Middle frontal gyrus (tissue), 1 donor: ENCODE measurements at regions not wholly inside any gene's neighbourhood (a gene's known extent, or its start where the extent isn't known, plus 50 kb on each side); places are given as distances from the start of the nearest gene placed in this dataset.

Experiments
- DNase-seq: peaks from one replicate; pipeline ENCODE4 v3.0.0-alpha.2; 2015; ENCODE audit warnings: low spot score; ENCODE audit errors: extremely low spot score

DNA sequence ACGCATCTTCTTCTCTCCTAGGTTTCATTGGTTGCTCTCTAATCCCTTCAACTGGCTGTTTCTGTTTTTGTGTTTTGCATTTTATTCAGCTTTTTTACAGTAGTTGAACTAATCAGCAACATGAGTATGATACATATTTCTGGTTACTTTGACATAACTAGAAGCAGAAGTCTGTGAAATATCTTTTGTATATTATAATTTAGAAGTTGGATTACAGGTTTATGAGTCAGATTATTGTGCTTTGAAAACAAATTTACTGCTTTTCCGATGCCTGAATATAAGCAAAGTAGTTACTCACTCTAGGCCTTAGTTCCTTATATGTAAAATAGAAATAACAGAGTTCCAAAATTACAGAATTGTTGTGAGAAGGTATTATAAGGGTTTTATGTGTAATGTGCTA is 96.2 kb upstream of the MEOX2 start:
- DNase-seq, result no peak

GRCh38 chr7:15781944-15782343 is 95.5 kb upstream of the MEOX2 start:
- no peak for DNase-seq

GRCh38 chr7:15780271-15780670 is 93.8 kb upstream of the MEOX2 start:
- no peak for DNase-seq

DNA sequence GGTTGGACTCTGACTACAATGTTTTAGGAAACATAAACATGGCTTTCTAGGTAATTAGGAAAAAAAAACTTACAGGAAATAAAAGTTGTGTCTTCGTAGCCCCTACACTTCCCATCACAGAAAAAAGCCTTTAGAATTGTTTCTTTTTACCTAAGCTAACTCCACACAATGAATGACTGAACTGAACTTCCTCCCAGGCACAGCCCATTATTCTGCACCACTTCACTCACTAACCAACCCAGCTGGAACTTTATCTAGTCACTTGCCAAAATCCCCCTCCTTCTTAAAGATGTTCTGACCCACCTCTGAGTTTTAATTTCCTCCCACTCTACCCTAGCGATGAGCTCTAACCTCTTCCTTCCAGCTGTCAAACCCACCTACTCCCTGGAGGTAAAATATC is 91.7 kb upstream of the MEOX2 start:
- DNase-seq, result no peak

GRCh38 chr7:15765753-15766152 is 79.3 kb upstream of the MEOX2 start:
- no peak for DNase-seq

DNA sequence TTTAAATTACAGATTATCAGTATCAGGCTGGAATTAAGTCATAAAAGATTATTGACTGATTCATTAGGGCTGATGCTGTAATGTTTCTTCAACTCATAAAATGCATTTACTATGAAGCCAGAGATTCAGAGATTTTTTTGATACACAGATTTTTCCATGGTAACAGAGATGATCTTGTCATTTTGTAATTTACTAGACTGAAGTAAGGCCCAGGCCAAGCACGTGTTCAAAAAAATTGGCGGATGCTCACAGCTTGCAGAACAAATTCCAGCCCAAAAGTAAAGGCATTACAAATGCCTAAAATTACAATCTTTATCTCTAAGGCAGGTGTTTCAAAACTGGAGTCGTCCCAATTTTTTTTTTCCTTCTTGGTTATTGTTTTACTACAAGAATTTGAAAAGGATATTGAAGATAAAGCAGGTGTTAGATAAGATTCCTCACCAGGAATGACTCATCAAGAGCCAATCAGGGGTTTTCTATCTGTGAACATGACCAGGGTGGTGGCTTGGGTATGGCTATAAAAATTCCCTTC is 78.4 kb upstream of the MEOX2 start:
- DNase-seq, result no peak

- no peak for DNase-seq
These were observed 77.5 kb upstream of the MEOX2 start for GRCh38 chr7:15764010-15764409.

- DNase-seq, result no peak
These were observed 70.8 kb upstream of the MEOX2 start for GRCh38 chr7:15757041-15758000.

GRCh38 chr7:15755061-15755460 is 68.6 kb upstream of the MEOX2 start:
- no peak for DNase-seq

DNA sequence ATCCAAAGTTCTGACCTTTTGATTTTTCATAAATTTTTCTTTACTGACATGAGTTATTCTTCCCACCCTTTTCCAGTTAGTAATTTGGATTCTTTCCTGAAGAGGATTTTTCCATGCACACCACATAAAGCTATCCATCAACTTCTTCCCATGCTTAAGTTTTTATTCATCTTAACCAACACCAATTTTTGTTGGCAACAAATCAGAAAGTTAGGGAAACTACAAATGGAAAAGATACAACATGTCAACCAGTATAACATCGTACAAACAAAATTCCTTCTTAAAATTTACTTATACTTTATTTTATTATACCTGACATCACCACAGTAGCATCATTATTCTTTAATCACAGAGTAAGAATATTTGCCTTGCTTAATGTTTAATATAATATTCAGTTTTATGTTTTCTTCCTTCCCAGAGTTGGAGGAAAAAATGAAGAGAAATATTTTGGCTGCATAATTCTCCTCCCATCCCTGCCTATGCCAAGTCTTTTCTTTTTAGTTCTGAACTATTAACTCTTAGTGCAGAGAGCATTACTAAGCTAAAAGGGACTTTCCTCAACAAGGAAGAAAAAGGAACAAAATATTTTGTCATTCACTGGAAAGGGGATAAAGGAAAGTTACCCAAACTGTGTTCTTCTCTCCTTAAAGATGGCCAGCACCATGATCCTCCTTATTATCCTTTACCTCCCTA is 67.5 kb upstream of the MEOX2 start:
- DNase-seq, result no peak

GRCh38 chr7:15752377-15752776 is 65.9 kb upstream of the MEOX2 start:
- DNase-seq, result no peak

DNA sequence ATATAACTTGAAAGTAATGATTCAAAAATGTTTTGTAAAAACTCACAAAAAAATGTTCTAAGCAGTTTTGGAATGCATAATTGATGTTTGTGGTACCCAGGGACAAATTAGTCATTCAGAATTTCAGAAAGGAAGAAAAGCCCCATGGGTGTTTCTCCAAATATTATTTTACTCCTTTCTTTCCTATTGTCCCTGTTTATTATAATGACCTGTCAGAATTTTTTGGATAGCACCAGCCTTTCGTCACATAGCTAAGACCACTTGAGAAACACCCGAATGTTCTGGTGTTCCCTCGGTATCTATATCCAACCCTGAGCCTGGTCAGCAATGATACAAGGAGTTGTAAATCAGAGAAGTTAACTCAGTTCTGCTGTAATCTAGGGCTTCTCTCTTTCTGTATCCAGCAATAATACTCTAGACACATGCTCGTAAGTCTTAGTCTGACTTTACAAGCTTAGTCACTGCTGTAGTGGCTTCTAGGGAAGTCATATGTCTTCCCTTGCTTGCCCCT is 64.8 kb upstream of the MEOX2 start:
- no peak for DNase-seq

DNA sequence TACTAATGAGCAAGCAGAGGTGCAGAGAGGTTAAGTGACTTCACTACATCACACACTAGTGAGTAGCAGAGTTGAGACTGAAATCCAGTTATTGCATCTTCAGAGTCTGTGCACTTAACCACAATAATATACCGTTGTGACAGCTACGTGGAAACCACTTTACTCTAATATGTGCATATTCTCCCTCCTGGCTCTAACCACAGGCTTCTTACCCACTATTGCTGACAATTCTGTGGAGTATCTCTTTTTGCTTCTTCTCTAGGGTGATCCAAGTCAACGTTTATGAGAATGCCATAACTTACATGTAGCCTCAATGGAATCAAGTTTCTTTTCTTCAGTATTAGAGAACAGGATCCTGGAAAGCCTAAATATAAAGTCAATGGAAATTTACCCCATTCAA is 64.2 kb upstream of the MEOX2 start:
- no peak for DNase-seq

DNA sequence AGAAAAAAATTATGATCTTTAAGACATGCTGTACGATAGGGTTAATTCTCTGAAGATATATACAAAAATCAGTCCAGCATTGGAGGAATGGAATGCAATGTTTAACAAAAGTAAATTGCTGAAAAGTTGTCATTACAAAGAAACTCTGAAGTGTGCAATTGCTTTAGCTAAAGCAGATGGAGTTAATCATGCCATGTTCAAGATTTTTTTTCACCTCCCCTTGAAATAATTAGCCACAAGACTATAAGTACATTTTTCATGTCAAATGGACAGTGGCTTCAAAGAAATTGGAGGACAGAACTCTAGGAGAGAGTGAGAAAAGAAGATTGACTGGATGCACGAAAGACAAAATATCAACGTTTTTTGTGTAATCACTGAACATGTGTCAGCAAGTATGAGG is 63.1 kb upstream of the MEOX2 start:
- DNase-seq, result no peak

- DNase-seq, result no peak
These were observed 61.2 kb upstream of the MEOX2 start for GRCh38 chr7:15747712-15748111.

DNA sequence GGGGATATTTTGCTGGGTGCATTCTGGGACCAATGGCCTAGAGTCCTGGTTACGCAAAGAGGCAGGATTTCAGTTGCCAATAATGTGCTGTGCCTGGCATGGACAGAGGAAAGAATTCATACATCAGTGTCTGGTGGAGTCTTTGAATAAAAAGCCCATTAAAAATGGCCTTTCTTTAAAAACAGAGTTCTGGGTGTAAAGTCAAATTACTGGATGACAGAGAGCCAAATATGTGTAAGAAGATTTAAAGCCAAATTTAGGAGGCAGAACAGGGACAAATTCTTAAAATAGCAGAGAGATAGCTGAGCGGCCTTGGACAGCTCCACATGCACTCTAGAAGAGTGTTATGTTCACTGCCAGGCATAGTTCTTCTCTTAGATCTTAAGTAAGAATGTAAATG is 60.8 kb upstream of the MEOX2 start:
- DNase-seq, result no peak

DNA sequence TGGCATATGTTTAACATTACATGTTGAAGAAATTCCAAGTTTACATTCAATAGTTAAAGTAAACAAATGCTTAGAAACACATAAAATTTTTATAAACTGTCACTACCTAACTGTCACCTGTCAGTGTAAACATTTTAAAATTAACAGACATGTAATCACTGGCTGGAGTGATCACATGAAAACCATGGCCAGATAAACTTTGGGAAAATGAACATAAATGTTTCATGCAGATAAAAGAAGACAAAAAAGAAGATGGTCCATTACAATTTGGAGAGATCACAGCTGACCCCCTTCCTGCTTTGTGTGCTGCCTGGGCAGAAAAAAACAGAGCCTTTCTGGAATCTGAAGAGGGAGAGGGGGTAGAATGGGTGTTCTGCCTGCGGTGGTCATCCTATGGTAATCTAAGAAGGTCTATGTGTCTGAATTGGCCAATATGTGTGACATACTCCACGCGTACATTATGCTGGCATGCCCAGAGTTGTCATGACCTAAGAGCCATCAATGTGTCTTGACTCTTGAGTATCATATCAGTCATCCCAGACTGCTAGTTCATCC is 57.5 kb upstream of the MEOX2 start:
- no peak for DNase-seq

DNA sequence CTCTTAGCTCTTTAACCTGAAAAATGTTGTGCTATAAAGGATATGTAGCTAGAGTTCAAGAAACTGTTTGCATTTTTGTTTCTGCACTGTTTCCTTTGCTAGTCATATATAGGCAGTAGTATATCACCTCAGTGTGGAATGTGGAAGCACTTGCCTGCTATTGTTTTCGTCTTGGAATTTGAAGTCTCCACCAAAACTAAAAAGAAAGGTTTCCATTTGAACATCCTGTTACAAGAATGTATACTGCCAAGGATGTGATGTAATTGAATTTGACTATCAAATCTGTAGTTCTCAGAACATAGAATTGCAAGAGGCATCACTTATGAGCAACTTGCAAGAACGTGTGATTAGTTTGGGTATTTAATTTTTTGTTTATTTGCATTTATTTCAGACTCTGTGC is 51.1 kb upstream of the MEOX2 start:
- DNase-seq, result no peak
